GM10248 (cell line): ENCODE measurements at regions not wholly inside any gene's neighbourhood (a gene's known extent, or its start where the extent isn't known, plus 50 kb on each side); places are given as distances from the start of the nearest gene placed in this dataset.
"Not testable (repeated sequence)": the region's sequence is repeated elsewhere in the genome, so short reads cannot be mapped to it uniquely, and the experiment has no call there.

ENCODE experiments used
- CTCF ChIA-PET: fragments of 300-600 bp; sonication (Branson Sonifier 250); formaldehyde crosslinking; extraction: SDS; loops from one replicate; lab custom pipeline; 2021; ENCODE audit warnings: antibody characterized with exemption; lab: Yijun Ruan, JAX
- POLR2A ChIA-PET: fragments of 350-650 bp; sonication (Branson Sonifier 250); formaldehyde crosslinking; extraction: SDS; loops from one replicate; lab custom pipeline; 2020; ENCODE audit warnings: antibody characterized with exemption; lab: Yijun Ruan, JAX
- DNase-seq: peaks from one replicate; pipeline ENCODE4 v3.0.0; 2012; ENCODE audit errors: extremely low spot score
- TF ChIP-seq, protein P1 (sequence below): IDR thresholded peaks from 2 replicates; pipeline ENCODE4 v1.5.1; 2012; ENCODE audit warnings: mild to moderate bottlenecking, low read depth; ENCODE audit errors: extremely low read depth, missing control alignments, control extremely low read depth

GRCh38 chr4:45275862-45276261, 549.5 kb upstream of the GNPDA2 start:
- ChIA-PET CTCF (no interaction called here), POLR2A (no interaction called here)
- TF ChIP-seq, protein P1, sequence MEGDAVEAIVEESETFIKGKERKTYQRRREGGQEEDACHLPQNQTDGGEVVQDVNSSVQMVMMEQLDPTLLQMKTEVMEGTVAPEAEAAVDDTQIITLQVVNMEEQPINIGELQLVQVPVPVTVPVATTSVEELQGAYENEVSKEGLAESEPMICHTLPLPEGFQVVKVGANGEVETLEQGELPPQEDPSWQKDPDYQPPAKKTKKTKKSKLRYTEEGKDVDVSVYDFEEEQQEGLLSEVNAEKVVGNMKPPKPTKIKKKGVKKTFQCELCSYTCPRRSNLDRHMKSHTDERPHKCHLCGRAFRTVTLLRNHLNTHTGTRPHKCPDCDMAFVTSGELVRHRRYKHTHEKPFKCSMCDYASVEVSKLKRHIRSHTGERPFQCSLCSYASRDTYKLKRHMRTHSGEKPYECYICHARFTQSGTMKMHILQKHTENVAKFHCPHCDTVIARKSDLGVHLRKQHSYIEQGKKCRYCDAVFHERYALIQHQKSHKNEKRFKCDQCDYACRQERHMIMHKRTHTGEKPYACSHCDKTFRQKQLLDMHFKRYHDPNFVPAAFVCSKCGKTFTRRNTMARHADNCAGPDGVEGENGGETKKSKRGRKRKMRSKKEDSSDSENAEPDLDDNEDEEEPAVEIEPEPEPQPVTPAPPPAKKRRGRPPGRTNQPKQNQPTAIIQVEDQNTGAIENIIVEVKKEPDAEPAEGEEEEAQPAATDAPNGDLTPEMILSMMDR: no peak
- no peak for DNase-seq

GRCh38 chr4:45248106-45248505, 521.8 kb upstream of the GNPDA2 start:
- CTCF ChIA-PET, POLR2A ChIA-PET, DNase-seq: not testable (repeated sequence)

DNA sequence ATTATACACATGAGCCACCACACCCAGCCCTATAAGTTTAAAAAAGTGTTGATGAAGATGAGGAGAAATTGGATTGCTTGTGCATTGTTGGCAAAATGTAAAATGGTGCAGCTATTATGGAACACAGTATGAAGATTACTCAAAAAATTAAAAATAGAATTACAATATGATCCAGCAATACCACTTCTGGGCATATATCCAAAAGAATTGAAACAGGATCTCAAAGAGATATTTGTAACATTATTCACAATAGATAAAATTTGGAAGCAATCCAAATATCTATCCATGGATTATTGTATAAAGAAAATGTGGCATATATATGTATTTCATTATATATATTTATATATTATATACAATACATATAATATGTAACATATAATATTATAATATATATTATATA, 515.6 kb upstream of the GNPDA2 start:
- TF ChIP-seq, protein P1: no peak
- ChIA-PET POLR2A (no interaction called here), CTCF (no interaction called here)
- DNase-seq: no peak

DNA sequence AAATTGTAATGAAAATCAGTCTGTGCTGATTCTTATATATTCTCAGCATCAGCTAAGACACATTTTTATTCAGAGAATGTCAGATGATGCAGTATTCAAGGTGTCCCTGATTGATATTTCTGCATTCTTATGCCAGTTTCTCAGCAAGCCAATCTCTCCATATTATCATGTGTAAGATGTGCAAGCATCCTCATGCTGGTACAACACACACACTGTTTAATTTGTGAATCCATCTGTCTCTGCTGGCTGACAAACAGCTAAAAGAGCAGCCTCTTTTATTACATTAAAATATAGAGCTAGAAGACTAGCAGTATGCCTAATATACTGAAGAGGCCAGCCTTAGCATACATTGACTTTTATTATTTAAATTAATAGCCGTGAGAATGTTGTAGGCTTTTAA, 502.9 kb upstream of the GNPDA2 start:
- DNase-seq: no peak
- ChIA-PET CTCF (no interaction called here), POLR2A (no interaction called here)
- TF ChIP-seq, protein P1: no peak

- DNase-seq: no peak
- TF ChIP-seq, protein P1: no peak
- POLR2A ChIA-PET: no interaction called here
- CTCF ChIA-PET: no interaction called here
Observed at GRCh38 chr4:45215976-45216542, 489.7 kb upstream of the GNPDA2 start.

- POLR2A ChIA-PET, CTCF ChIA-PET, DNase-seq: not testable (repeated sequence)
Observed at GRCh38 chr4:45208476-45208875, 482.1 kb upstream of the GNPDA2 start.

DNA sequence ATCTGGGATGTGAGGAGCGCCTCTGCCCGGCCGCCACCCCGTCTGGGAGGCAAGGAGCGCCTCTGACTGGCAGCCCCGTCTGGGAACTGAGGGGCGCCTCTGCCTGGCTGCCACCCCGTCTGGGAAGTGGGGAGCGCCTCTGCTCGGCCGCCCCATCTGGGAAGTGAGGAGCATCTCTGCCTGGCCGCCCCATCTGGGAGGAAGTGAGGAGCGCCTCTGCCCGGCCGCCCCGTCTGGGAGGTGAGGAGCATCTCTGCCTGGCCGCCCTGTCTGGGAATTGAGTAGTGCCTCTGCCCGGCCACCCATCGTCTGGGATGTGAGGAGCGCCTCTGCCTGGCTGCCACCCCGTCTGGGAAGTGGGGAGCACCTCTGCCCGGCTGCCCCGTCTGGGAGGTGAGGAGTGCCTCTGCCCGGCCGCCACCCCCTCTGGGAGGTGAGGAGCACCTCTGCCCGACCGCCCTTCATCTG, 481.5 kb upstream of the GNPDA2 start:
- CTCF ChIA-PET, POLR2A ChIA-PET, DNase-seq: not testable (repeated sequence)

- CTCF ChIA-PET: interaction anchor here (1.4 kb wide), 1 partner anchor 12 kb away, joined by 3 read pairs; no protein-coding TSS in a partner anchor
- POLR2A ChIA-PET: not testable (repeated sequence)
Observed at GRCh38 chr4:45207241-45207863, 481.0 kb upstream of the GNPDA2 start.

GRCh38 chr4:45199736-45200135, 473.4 kb upstream of the GNPDA2 start:
- CTCF ChIA-PET: no interaction called here
- no peak for DNase-seq
- TF ChIP-seq, protein P1: no peak
- POLR2A ChIA-PET: no interaction called here

More at GRCh38 chr4:45207241-45207863, 481.0 kb upstream of the GNPDA2 start:
- DNase-seq: not testable (repeated sequence)
